DND-41 (cell line): ENCODE measurements at regions not wholly inside any gene's neighbourhood (a gene's known extent, or its start where the extent isn't known, plus 50 kb on each side); places are given as distances from the start of the nearest gene placed in this dataset.

Experiments
- ATAC-seq: fragments of 200-7000 bp; cut with Tn5 transposase; 3 replicates; pipeline ENCODE4 v1.9.1; 2021; ENCODE audit warnings: low read depth; ENCODE audit not compliant: insufficient read depth
- DNase-seq: peaks from one replicate; pipeline ENCODE4 v3.0.0-alpha.2; 2020
- H2AFZ ChIP-seq: 2 replicates; pipeline ENCODE4 v1.6.0; 2012; ENCODE audit warnings: low read depth, low read length
- H3K27ac ChIP-seq: 2 replicates; pipeline ENCODE4 v1.5.1; 2012; ENCODE audit warnings: low read length, inconsistent platforms
- H3K27me3 ChIP-seq: fragments of 200-600 bp; sonication (generic); 2 replicates; pipeline ENCODE4 v1.6.0; 2012; ENCODE audit warnings: low read length, mild to moderate bottlenecking, inconsistent platforms; ENCODE audit not compliant: insufficient read depth, poor library complexity
- H3K36me3 ChIP-seq: 2 replicates; pipeline ENCODE4 v1.5.1; 2012; ENCODE audit warnings: low read length, inconsistent platforms; ENCODE audit not compliant: insufficient read depth
- H3K4me1 ChIP-seq: 2 replicates; pipeline ENCODE4 v1.5.1; 2012; ENCODE audit warnings: mild to moderate bottlenecking, low read length; ENCODE audit not compliant: insufficient read depth
- H3K4me2 ChIP-seq: 2 replicates; pipeline ENCODE4 v1.6.0; 2012; ENCODE audit warnings: mild to moderate bottlenecking, moderate library complexity, low read length, inconsistent platforms; ENCODE audit not compliant: insufficient read depth
- H3K4me3 ChIP-seq, 2 experiments: fragments of 200-600 bp in 1 of 2; shearing (Covaris generic) in 1 of 2; 2 replicates each; pipeline ENCODE4 v1.5.1; 2012 to 2016; ENCODE audit warnings: inconsistent platforms in 2 of 2, low read length in 2 of 2, mild to moderate bottlenecking in 2 of 2, low read depth in 1 of 2, moderate library complexity in 1 of 2
- H3K79me2 ChIP-seq: 2 replicates; pipeline ENCODE4 v1.6.0; 2012; ENCODE audit warnings: low read length, inconsistent platforms; ENCODE audit not compliant: insufficient read depth
- H3K9ac ChIP-seq: 2 replicates; pipeline ENCODE4 v1.6.0; 2012; ENCODE audit warnings: low read depth, mild to moderate bottlenecking, inconsistent platforms, low read length, moderate library complexity
- H3K9me3 ChIP-seq: 2 replicates; pipeline ENCODE4 v1.5.1; 2012; ENCODE audit warnings: low read length, moderate library complexity, mild to moderate bottlenecking, inconsistent platforms; ENCODE audit not compliant: insufficient read depth, severe bottlenecking
- H4K20me1 ChIP-seq: 2 replicates; pipeline ENCODE4 v1.6.0; 2012; ENCODE audit warnings: low read length; ENCODE audit not compliant: insufficient read depth
- CTCF ChIP-seq: IDR thresholded peaks from 2 replicates; pipeline ENCODE4 v1.5.1; 2012; ENCODE audit warnings: borderline replicate concordance, low read length, moderate library complexity, mild to moderate bottlenecking; ENCODE audit not compliant: poor library complexity, severe bottlenecking; ENCODE audit errors: extremely low read depth
- EZH2 ChIP-seq: IDR thresholded peaks from 3 replicates; pipeline ENCODE4 v1.6.1; 2012; ENCODE audit warnings: borderline replicate concordance, low read depth, mild to moderate bottlenecking, moderate library complexity, low read length, inconsistent platforms; ENCODE audit not compliant: severe bottlenecking

GRCh38 chr4:62399242-62399641 is 1199.1 kb downstream of the ADGRL3 start:
- H3K27me3 ChIP-seq = no peaks in the 10 kb centered on the region
- peak overlapping the region; percentile 33; the same call in 1 of the 2 replicates for H3K4me2 ChIP-seq
- H2AFZ ChIP-seq = peak overlapping the region; percentile 56
- TF ChIP-seq EZH2 (no peak), CTCF (no peak)
- H4K20me1 ChIP-seq = no peaks in the 10 kb centered on the region
- H3K4me3 ChIP-seq = no peak overlapping the region
- H3K4me1 ChIP-seq = no peaks in the 10 kb centered on the region
- ATAC-seq (peak; percentile 45; the same call in 1 of the 3 replicates), DNase-seq (no peak)
- no peaks in the 10 kb centered on the region for H3K9me3 ChIP-seq
- no peak overlapping the region for H3K27ac ChIP-seq
- H3K79me2 ChIP-seq = no peaks in the 10 kb centered on the region
- H3K36me3 ChIP-seq = no peaks in the 10 kb centered on the region
- H3K9ac ChIP-seq = no peak overlapping the region

GRCh38 chr4:62398318-62398717 is 1198.2 kb downstream of the ADGRL3 start:
- Histone ChIP-seq H3K4me2 (no peak overlapping the region), H3K9me3 (no peaks in the 10 kb centered on the region), H3K4me1 (no peaks in the 10 kb centered on the region), H3K27ac (no peak overlapping the region), H4K20me1 (no peaks in the 10 kb centered on the region), H3K4me3 (no peak overlapping the region), H3K27me3 (no peaks in the 10 kb centered on the region), H3K36me3 (no peaks in the 10 kb centered on the region), H3K79me2 (no peaks in the 10 kb centered on the region), H2AFZ (no peak overlapping the region), H3K9ac (no peak overlapping the region)
- DNase-seq (no peak), ATAC-seq (no peak)
- TF ChIP-seq EZH2 = no peak
- TF ChIP-seq CTCF = no peak

- Histone ChIP-seq H3K4me3 (no peak overlapping the region), H3K4me1 (no peaks in the 10 kb centered on the region), H4K20me1 (no peaks in the 10 kb centered on the region), H3K27me3 (no peaks in the 10 kb centered on the region), H3K9me3 (no peaks in the 10 kb centered on the region), H3K79me2 (no peaks in the 10 kb centered on the region), H2AFZ (no peak overlapping the region), H3K27ac (no peak overlapping the region), H3K9ac (no peak overlapping the region), H3K4me2 (no peak overlapping the region), H3K36me3 (no peaks in the 10 kb centered on the region)
- DNase-seq (no peak), ATAC-seq (no peak)
- TF ChIP-seq EZH2 (no peak), CTCF (no peak)
These were observed 1194.6 kb downstream of the ADGRL3 start for GRCh38 chr4:62394766-62395165.

- Histone ChIP-seq H3K9me3 (no peaks in the 10 kb centered on the region), H3K4me2 (no peak overlapping the region), H3K27ac (no peak overlapping the region), H3K9ac (no peak overlapping the region), H3K4me3 (no peak overlapping the region), H2AFZ (no peak overlapping the region), H3K36me3 (no peaks in the 10 kb centered on the region), H3K79me2 (no peaks in the 10 kb centered on the region), H3K4me1 (no peaks in the 10 kb centered on the region), H3K27me3 (no peaks in the 10 kb centered on the region), H4K20me1 (no peaks in the 10 kb centered on the region)
- no peak for TF ChIP-seq EZH2
- no peak for TF ChIP-seq CTCF
- DNase-seq (no peak), ATAC-seq (no peak)
These were observed 1187.7 kb downstream of the ADGRL3 start for GRCh38 chr4:62387808-62388207.
